ENCODE measurements at regions not wholly inside any gene's neighbourhood (a gene's known extent, or its start where the extent isn't known, plus 50 kb on each side); places are given as distances from the start of the nearest gene placed in this dataset.
"Not testable (repeated sequence)": the region's sequence is repeated elsewhere in the genome, so short reads cannot be mapped to it uniquely, and the experiment has no call there.

- DNase-seq: no peak
These were observed 734.1 kb upstream of the ZP4 start for GRCh38 chr1:238624776-238625175.

- DNase-seq: no peak
These were observed 730.7 kb upstream of the ZP4 start for GRCh38 chr1:238621405-238621804.

- no peak for DNase-seq
These were observed 728.9 kb upstream of the ZP4 start for GRCh38 chr1:238619652-238620051.

- no peak for DNase-seq
These were observed 720.7 kb upstream of the ZP4 start for GRCh38 chr1:238611406-238611805.

GRCh38 chr1:238608144-238608543, 717.4 kb upstream of the ZP4 start:
- DNase-seq: no peak

- no peak for DNase-seq
These were observed 716.2 kb upstream of the ZP4 start for GRCh38 chr1:238606896-238607295.

DNA sequence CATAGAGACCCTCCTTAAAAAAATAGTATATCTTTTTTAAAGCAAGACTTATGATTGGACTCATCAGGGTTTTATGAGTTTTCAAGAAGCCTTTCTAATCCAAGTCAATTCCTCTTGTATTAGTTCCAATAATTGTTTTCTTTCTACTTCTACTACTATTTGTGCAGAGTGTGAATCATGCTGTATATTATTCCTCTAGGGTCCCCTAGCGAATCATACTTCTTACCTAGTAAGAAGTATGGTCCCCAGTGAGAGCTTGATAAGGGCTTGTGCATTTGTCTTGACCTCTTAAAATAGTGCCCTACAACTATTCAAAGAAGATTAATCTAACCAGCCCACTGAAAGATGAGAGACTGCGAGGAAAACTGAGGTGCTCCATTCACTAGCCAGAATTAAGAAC, 715.7 kb upstream of the ZP4 start:
- DNase-seq: no peak

GRCh38 chr1:238604357-238604756, 713.6 kb upstream of the ZP4 start:
- no peak for DNase-seq

- DNase-seq: not testable (repeated sequence)
These were observed 710.9 kb upstream of the ZP4 start for GRCh38 chr1:238601604-238602003.

GRCh38 chr1:238596703-238597102, 706.0 kb upstream of the ZP4 start:
- no peak for DNase-seq

DNA sequence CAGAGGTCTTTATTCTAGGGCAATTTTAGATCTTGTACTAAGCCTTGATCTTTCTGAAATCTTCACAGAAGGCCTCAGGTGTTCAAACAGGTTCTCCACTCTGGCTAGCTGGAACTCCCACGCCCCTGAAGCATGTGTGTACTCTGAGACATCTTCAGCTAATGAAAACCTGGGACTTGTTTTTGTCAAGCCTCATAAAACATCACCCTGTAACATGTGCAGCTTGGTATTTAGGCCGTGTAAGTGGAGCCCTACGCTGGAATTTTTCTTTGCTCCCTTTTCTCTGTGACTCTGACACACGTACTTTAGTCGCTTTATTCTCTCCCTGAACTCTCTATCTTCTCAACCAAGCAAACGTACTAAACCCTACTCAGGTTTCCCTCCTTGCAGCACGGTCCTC, 701.9 kb upstream of the ZP4 start:
- DNase-seq: no peak

DNA sequence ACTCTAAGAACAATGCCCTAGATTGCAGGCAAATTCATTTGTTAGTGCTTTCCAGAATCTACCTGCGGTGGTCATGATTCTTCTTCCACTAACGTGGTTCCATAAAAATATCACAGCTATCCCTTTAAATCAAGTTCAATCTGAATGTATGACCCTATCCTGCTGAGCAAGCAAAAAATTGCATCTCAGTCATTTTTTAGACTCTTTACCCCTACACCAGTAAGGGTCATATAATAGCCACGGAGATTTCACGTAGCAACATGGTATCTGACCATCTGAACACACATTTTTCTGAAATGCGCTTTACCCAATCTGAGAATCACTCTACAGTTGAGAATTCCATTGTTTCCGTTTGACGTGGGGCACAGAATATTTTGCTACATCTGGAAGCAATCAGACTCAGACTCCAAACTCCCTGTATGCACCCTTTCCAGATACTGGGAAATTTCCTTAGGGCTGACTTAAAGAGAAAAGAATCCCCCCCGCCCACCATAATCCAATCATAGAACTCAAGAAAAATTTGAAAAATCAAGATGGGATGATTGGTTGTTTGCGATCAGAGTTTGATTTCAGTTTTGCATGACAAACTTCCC, 699.2 kb upstream of the ZP4 start:
- DNase-seq: no peak

- DNase-seq: no peak
These were observed 692.1 kb upstream of the ZP4 start for GRCh38 chr1:238582816-238583215.

- DNase-seq: no peak
These were observed 690.6 kb upstream of the ZP4 start for GRCh38 chr1:238581332-238581731.

DNA sequence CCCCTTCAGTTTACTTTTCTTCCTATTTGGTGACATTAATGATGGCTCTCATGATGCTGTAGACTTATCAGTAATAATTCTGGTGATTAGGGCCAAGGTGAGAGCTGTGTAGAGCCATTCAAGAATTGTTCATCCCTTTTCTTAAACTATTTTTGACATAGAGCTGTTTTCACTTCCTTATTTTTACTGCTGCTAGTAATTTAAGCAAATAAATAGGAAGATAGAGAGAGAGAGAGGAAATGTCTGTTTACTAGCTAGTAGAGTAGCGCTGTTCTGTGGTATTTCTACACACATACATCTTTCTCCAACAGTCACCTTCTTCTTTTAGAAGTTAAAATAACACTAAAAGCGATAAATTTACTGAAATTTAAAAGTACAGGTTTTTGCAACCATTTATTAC, 678.0 kb upstream of the ZP4 start:
- DNase-seq: no peak

DNA sequence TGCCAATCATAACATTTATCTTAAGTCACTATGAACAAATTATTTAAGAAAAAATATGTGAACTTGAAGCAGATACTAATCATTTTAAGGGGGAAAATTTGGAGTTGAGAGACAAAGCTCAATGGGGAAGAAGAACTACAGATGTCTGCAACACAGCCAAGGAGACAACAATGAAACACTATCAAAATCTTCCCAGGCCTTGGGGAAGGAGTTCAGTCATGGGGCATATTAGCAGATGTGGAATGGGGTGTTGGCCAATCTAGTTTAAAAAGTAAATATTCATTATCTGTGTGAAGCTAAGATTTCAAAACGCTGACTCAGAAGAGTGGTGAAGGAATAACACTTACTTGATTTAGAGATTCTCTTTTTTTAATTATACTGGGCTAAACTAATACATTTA, 671.6 kb upstream of the ZP4 start:
- DNase-seq: no peak

DNA sequence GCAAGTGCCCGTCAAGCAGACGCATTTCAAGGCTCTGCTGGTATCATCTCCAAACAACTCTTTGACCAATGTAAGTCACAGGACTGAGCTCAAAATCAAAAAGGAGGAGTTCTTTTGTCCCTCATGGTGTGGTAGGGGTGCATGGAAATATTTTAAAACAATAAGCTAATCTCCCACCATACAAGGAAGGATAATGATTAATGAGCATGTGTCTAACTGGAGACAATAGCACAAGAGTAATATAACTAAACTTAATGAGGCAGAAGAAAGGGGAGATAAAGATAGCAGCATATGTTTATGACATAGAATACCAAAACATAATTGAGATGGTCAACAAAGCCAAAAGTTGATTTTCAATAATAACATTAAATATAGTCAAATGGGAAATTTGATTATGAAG, 668.0 kb upstream of the ZP4 start:
- DNase-seq: no peak

DNA sequence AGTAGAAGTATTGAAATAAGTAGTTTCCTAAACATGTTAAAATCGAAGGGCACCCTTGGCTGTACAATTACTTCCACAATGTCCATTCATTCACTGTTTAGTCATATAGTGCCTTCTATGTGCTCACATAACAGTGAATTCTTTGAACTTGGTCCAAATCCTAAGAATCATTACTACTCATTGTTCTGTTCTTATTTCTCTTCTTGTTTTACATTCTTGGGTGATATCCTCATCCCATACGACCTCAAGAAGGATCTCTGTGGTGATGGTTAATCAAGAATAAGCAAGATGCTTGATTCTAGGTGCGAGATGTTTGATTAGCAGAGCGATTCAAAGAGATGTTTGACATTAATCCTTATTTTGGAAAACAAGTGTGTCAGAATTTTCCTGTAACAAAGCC, 667.4 kb upstream of the ZP4 start:
- no peak for DNase-seq

- DNase-seq: no peak
These were observed 661.5 kb upstream of the ZP4 start for GRCh38 chr1:238552271-238552670.

GRCh38 chr1:238549137-238549536, 658.4 kb upstream of the ZP4 start:
- DNase-seq: no peak

DNA sequence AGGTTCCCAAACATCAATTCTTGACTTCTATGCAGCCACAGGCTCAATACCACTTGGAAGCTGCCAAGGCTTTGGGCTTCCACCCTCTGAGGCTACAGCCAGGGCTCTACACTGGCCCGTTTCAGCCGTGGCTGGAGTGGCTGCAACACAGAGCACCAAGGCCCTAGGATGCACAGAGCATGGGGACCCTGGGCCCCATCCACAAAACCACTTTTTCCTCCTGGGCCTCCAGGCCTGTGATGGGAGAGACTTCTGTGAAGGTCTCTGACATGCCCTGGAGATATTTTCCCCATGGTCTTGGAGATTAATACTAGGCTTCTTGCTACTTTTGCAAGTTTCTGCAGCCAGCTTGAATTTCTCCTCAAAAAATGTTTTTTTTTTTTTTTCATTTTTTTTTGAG, 655.4 kb upstream of the ZP4 start:
- DNase-seq: no peak

- DNase-seq: no peak
These were observed 646.9 kb upstream of the ZP4 start for GRCh38 chr1:238537641-238538040.

DNA sequence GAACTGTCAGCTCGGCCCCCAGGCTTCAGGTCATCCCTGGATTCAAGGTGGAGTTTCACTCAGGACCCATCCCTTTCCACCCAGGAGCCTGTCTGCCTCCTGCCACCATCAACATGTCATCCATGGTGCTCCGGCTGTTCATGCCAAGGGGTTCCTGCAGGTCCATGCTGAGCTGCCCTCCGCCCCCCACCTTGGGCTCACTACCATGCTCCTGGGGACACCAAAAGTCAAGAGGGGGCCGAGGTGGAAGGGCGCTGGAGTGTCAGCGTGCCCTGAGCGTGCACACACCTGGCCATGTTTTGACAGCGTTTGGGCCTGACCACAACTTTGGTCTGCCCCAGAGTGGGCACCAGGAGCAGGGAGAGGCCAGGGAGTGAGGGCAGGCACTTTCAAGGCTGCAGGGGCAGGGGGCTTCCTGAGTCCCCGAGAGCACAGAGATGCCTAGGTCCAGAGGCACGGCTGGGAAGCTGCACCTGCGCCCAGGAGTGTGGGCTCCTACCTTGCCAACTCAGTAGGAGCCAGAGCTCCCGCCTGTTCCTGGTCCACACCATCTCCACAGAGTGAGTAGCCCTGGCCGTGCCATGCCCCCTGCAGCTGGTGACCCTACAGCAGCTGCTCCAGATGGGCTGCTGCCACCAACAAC, 639.6 kb upstream of the ZP4 start:
- no peak for DNase-seq

- DNase-seq: no peak
These were observed 627.0 kb upstream of the ZP4 start for GRCh38 chr1:238517711-238518110.

- no peak for DNase-seq
These were observed 610.6 kb upstream of the ZP4 start for GRCh38 chr1:238501290-238501689.

Data from CD4-positive, alpha-beta T cell treated with Interleukin-21 for 1 hour (primary cell).